SHP77 treated with DMSO at 0.1 percent for 48 hours (cell line): ENCODE measurements at regions not wholly inside any gene's neighbourhood (a gene's known extent, or its start where the extent isn't known, plus 50 kb on each side); places are given as distances from the start of the nearest gene placed in this dataset.

Experiments used
- DNase-seq: peaks from one replicate; lab custom pipeline; 2025; lab: John Stamatoyannopoulos, UW

DNA sequence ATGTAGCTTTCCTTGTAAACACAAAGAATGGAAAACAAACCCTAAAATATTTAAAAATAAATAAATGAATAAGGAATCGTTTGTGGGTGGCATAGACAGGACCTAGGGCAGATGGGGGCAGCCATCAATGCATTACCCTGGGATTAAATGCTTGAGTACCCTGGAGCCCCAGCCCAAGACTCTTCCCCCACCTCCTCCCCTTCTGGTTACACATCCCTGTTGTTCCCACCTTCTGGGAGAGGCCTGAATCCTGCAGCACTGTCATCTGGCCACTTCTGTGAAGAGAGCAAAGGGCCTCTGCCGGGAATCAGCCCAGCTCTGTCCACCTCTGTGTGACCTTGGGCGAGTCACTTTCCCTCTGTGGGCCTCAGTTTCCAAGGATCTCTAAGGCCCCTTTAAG lies 61.6 kb upstream of the COL13A1 start:
- DNase-seq: no peak

DNA sequence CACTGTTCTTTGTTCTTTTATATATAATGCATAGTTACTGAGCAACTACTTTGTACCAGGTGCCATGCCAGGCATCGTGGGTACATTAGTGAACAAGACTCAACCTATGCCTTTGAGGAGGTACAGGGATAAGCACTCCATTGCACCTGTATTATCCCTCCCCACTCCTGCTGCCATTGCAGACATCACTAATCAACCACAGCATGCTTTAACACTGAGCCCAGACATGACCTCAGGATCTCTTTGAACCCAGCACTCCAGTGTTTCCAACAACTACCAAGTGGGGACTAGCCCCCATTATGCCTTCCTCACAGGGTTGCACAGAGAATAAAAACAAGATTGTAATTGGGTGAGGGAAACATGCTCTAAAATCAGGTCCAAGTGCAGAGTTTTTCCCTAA lies 60.5 kb upstream of the COL13A1 start:
- DNase-seq: no peak

DNA sequence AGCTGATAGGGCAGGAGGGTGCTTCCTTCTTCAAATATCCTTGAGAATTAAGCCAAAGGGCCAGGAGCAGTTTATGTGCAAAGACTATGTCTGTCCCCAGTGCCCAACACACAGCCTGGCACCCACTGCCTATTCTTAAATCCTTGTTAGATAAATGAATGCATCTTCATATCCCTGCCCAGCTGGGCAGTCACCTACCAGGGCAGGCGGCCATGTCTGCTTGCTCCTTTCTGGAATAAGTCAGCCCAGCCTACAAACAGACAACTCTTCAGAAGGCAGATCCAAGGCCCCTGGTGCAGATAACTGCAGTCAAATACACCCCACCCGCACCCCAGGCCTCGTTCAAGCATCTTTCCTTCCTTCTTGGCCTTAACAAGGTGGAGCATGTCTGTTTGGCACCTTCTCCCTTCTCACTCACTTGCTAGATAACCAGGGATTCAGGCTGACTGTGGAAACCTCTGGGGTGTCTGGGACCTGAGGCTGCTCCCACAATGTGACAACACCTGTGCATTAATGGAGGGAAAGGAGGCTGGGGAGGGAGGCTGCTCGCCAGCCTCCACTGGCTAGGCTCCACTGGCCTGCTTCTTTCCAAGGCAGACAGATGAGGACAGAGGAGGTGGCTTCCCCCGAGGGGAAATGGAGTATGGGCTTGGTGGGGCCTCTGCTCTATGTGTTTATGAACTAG lies 59.9 kb upstream of the COL13A1 start:
- DNase-seq: no peak

DNA sequence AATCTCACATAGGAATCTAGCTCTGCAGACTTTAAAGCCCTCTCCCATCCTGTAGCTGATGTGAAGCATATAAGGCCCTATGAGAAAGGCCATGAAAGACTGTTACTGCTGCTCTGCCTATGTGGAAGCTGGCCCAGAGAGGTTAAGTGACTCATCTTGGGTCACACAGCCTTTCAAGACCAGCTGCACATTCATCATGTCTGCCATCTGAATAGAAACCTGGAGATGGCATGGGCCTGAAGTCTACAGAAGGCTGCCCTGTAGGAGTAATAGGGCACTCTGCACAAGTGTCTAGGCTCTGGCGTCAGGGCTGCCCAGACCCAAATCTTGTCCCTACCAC lies 59.4 kb upstream of the COL13A1 start:
- DNase-seq: no peak

DNA sequence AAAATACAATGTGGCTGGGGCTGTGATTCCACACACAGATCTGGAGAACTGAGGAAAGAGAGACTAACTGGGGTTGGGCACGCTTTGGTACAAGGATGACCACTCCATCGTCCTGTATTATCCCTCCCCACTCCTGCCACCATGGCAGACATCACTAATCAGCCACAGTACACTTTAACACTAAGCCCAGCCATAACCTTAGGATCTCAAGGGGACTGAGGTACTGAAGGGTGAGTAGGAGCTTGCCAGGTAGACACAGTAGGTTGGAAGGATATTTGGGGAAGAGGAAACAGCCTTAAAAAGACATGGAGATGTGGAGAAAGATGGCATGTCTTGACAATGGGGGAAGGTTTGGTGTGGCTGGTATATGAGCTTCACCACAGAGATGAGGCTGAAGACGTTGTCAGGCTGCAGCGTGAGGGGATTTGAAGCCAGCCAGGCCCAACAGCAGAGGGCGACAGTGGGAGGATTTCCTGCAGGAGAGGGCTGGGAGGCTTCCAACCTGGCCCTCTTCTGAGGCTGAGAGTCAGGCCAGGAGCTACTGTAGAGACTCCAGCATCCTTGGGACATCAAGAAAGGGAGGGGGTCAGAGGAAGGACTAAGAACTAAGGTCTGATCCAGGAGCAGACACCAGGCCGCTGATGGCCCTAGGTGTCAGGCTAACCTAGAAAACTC lies 58.6 kb upstream of the COL13A1 start:
- no peak for DNase-seq

DNA sequence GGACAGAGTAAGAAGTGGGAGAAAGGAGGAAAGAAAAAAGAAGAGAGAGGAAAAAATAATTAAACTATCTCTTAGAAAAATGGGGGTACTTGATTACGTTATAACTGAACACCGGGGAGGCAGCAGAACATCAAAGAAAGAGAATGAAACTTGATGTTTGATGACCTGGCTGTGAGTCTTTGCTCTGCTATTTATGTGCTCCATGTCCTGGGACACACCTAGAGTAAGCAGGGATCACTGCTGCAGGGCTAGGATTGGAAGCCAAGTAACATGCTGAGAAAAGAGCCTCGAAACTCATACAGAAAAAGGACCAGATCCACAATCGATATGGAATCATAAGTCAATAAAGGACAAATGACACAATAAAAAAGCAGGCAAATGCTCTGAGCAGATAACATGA lies 56.7 kb upstream of the COL13A1 start:
- no peak for DNase-seq

DNA sequence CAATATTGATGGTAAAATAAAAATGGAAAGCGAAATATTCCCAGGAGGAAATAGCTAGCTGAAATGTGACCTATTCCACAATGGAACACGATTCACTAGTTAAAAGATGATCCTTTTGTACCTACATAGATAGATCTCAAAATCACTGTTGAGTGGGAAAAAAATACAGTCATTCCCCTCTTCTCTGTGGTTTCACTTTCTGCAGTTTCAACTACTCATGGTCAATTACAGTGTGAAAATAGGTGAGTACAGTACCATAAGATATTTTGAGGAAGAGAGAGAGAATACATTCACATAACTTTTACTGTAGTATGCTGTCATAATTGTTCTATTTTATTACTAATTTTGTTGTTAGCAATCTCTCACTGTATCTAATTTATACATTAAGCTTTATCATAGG lies 56.0 kb upstream of the COL13A1 start:
- no peak for DNase-seq

DNA sequence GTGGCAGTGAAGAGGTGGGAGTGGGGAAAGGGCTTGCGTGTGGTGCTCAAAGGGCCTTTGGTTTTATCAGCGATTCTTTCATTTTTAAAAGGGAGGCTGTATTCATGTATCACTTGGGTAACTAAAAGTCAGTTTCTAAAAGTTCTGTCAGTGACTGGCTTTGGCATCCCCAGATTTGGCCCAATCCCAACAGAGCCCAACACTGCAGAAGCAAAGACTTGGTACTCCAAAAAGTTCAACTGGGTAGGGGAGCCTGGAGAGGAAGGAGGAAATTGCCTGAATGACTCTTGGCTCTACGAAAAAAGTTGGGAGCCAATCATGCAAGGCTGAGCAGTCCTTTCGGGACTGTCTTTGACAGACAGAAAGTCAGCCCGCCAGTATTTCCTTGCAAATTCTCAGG lies 54.5 kb upstream of the COL13A1 start:
- DNase-seq: no peak

DNA sequence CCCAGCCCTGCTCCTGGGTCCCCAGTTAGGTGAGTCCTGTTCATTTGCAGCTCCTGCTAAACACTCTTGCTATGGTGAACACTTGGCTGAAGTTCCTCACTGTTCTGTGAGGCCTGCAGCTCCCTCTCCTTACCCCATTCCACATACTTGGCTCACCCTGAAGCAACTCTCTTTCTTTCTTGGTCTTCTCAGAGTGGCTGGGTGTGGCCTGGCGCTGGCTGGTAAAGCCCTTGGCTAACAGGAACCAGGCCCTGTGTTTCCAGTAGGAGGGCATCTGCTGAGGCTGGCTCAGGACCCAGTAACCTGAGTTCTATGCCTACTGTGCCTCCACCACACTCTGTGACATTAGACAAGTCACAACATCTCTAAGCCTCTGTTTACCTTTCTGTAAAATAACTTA lies 53.1 kb upstream of the COL13A1 start:
- no peak for DNase-seq

DNA sequence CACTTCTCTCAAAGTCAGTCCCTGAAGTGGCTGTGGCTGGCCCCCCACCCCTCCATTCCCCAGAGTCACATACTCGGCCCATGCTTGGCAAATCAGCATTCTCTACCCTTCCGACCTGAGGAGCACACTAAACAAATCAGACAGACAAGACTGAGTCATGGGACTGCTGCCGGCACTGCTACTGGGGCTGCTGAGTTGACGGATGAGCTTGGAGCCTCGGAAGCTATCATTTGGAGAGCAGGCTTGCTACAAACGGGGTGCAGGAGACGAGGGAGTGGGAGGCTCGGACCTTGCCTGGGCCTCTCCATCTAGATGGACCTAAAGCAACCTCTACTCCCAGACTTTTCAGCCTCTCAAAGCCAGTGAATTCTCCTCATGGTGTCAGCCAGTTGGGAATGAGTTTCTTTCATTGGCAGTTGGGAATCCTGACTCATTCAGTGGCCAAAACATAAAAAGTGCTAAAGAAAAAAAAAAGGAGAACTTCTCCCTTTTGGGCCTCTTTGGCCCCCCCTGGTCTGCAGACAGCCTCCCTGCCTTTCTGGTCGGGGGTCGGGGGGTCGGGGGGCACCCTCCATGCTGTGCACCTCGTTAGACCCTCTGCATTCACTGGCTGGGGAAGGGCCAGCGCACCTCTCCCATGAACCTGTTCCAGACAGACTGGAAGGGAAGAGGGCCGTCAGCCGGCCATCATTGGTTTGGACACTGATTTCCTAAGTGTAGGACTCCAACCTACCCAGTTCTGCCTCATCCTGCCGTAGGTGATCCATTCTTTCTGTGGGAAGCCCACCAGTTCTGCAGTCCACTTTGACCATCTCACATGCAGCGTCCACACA lies 52.3 kb upstream of the COL13A1 start:
- DNase-seq: no peak

DNA sequence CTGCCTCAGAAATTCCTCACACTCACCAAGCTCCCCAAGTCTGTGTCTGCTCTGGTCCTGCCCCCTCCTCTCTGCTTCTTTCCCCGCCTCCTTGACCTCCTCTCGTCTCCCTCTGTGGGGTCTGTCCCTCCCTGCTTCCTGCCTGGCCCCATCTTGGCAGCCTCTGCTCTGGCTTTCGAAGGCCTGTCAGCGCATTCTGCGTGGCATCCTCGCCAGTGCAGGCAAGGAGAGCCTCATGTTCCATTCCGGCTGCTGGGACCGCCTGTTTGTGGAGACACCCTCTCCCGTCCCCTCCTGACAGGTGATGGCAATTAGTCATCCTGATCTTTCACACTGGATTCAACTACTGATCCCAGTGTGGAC lies 51.7 kb upstream of the COL13A1 start:
- DNase-seq: no peak

DNA sequence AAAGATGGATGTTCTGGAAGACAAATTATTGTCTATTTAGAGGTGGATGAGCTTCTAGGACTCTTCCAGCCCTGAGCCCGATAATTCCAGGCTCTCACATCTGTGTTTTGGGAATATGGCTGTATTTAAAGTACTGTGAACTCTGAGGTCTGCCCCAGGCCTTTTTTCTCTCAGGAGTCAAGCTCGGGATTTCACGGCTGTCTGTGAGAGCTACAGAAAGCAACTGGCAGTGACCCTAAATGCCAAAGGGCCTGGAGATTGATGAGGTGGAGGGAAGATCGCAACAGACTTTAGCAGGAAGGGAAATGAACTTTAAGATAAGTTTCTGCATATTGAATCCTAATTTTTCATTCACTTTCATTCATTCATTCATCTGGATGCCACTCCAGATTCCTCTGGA lies 51.0 kb upstream of the COL13A1 start:
- no peak for DNase-seq

DNA sequence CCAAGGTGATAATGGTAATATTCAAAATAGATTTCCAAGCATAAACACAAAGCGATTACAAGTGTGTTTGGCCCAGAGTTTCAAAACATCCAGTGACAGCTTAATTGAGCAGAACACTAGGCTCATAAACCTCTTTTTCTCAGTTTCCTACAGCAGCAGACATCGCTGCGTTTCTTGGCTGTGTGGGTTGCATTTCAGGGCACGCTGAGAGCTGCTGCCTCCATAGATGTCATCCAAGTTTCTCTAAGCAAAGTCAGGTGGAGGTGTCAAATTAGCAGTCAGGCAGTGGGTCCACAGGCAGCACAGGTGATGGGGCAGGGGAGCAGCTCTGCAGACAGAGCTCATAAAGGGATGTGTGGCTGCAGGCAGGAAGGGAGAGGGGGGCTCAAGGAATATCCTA lies 50.5 kb upstream of the COL13A1 start:
- no peak for DNase-seq
